NOMO-1 treated with dmso at 0.1 percent for 144 hours (cell line): ENCODE measurements at regions not wholly inside any gene's neighbourhood (a gene's known extent, or its start where the extent isn't known, plus 50 kb on each side); places are given as distances from the start of the nearest gene placed in this dataset.

ENCODE experiments used
- DNase-seq: peaks from one replicate; lab custom pipeline; 2025; ENCODE audit not compliant: unreplicated experiment; lab: John Stamatoyannopoulos, UW

GRCh38 chr15:96390986-96391385 is 60.5 kb downstream of the NR2F2 start:
- no peak for DNase-seq

DNA sequence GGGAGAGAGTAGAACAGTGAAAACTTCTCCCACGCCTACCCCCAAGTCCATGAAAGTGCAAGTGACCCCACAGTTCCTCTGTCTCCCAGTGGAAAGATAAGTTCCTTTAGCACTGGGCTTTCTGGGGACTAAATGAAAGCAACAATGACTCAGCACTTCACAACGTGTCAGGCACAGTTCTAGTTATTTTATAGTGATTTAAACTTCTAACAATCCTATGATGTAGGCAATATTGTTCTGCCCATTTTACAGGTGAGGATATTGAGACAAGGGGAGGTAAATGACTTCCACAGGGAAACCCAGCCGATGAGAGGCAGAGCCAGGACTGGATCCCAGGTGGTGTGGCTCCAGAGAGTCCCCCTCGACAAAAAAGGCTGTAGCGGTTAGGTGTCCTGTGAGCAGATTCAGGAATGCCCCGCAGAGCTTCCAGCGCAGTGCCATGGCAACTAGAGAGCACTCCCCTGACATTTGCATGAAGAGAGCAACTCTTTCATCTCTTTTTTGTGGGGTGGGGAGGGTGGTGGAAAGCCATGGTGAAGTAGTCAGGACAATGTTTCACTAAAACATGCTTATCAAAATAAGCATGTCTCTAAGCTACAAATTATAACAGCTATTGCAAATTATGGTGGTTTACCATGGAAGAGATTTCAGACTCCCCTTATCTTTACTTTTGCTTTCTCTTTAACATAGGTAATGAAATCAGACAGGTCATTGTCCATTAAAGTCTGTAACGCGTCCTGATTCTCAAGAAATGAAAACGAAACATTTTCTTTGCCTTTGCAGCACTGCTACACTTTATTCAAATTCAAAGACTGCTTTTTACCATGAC is 62.1 kb downstream of the NR2F2 start:
- no peak for DNase-seq

DNA sequence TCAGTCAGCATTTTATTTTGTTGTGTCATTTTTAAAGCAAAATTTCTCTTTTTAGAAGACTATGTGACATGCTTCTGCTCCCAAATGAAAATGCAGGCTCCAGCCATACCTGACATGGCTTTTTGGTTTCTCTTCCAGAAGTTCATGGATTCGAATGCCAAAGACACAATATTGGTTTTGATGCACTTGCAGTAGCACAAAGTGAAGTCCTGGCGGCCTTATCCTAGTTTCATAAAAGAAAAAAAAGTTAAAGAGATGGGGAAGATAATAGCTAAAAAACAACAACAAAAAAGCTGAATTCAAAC is 62.7 kb downstream of the NR2F2 start:
- no peak for DNase-seq

- DNase-seq, result no peak
Observed at GRCh38 chr15:96395687-96396086, 65.2 kb downstream of the NR2F2 start.

DNA sequence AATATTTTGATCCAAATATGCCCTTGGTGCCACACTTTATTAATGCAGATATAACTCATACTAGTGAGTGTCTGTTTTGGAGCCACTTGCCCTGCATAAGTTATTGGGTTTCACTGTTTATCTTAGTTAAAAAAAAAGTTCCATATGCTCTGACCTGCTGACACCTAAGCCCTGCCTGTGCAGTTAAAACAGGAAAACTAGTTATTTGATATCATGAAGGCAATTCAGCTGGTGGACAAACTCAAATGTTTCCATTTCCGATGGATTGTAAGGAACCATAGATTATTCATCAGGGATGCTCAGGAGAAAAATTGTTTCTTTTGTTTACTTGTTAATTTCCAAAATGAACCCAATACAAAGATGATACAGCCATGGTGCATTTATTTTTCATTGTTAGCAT is 68.3 kb downstream of the NR2F2 start:
- no peak for DNase-seq

DNA sequence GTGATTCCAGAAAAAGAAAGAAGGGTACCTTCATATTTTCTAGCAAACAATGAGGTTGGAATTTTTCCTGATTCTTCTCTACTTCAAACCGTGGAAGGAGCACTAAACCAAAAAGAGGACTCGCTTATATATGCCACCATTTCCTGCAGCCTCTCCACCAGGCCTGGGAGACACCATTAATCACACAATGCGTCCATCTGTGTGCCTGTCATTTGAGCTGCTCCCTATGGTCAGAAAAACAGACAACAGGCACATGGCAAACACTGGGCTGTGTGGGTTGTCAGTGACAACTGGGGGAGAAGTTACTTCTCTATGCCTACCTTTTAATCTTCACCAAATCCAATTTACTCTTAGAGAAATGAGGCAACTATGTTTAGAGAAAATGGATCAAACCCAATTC is 71.9 kb downstream of the NR2F2 start:
- DNase-seq, result no peak

GRCh38 chr15:96403071-96403470 is 72.6 kb downstream of the NR2F2 start:
- DNase-seq, result no peak

- DNase-seq, result no peak
Observed at GRCh38 chr15:96403932-96404331, 73.4 kb downstream of the NR2F2 start.

DNA sequence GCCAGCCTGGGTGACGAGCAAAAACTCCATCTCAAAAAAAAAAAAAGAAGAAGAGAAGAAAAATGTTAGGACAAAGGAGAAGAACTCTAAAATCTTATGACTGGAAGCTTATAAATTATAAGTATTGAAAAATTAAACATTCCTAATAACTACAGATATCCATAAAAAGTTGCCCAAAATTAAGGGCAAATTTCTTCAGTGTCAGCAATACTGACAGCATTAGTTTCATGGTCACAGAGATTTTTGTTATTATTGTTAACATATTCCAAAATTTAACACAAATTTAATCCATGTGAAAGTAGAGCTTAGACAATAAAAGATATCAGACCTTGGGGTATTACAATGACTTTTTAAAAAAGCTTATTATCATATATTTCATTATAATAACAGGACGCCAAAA is 74.1 kb downstream of the NR2F2 start:
- no peak for DNase-seq

DNA sequence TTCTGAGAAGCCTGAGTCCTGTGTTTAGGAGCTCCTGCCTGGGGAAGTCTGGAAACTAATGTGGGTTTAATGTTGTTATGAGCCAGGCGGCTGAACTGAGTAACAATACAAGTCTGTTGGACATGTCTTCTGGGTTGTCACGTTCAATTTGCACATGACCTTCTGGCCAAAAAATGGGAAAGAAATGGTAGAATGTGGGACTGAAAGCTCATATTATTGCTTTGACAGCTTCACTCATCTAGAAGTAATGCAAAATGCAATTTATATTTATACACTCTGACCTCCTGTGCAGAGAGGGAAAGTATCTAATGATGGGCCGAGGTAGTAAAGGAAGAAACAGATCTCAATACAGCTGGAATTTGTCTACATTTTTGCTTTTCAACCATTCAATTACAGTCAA is 75.8 kb downstream of the NR2F2 start:
- DNase-seq, result no peak

DNA sequence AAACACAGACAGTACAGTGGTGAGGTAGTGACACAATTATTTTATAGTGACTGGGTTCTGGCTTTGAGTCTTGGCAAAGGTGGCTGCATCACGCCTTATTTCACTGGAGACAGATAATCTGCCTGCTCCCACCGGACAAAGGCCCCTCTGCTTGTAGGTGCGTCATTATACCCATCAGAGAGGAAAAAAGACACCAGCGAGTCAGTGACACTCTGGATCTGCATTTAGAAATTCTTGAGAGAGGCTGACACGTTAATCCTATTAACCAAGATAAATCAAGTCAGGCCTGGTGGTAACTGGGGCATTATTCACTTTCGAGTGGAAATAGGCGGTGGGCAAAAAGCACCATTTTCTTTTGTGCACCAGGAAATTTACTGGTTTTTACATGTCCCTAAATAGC is 76.2 kb downstream of the NR2F2 start:
- no peak for DNase-seq

DNA sequence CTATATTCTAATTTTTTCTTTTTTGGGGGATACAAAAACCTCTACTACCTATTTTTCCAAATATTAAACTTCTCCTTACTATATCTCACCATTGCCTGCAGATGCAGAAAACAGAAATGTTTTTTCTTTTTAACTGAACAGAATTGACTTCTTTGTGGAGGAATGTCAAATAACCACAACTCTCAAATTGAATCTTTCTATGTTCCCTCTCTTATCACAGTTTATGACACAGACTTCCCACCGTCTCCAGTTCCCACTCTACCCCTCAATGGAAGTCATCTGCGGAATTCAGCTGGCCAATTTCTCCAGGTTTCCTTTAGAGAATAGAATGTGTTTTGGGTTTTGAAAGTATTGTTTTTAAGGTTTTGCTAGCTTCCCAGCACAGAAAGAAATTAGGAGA is 77.0 kb downstream of the NR2F2 start:
- DNase-seq, result no peak

GRCh38 chr15:96408591-96409183 is 78.2 kb downstream of the NR2F2 start:
- no peak for DNase-seq

GRCh38 chr15:96409215-96410138 is 79.0 kb downstream of the NR2F2 start:
- DNase-seq, result no peak

DNA sequence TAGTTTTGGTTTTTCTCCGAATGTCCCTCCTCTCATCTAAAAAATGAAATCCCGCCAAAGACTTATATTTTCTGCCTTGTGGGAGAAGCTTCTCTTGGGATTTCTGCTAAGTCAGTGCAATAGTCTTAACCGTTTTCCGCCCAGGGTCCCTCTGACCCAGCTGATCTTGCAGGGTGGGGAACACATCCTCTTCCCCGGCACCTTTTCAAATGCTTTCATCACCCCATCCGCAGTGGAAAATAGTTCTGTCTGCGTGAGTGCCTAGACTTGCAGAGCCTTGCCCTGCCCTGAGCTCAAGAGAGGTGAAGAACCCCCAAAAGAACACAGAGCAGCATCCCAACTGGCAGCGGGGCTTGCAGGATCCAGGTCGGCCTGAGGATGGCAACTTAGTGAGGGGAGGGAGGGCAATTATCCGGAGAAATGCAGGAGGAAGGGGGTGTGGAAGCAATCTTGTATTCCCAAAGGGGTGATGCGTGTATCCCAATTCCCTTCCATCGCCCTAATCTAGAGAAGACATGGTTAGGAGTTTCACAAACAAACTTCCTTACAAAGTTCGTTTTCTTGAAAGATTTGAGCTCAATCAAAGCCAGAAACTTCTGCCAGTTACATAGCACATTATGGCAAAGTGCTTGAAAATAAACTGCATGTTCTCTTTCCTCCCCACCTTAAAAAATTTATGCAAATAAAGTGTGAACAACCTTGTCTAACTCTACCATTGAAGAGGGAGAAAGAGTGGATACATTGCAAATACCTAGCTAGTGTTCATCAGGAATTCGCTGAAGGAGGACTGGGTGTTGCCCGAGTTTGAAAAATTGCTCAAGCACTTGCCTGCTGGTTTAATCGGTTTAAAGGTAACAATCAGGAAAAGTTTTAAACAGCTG is 79.9 kb downstream of the NR2F2 start:
- DNase-seq, result no peak

DNA sequence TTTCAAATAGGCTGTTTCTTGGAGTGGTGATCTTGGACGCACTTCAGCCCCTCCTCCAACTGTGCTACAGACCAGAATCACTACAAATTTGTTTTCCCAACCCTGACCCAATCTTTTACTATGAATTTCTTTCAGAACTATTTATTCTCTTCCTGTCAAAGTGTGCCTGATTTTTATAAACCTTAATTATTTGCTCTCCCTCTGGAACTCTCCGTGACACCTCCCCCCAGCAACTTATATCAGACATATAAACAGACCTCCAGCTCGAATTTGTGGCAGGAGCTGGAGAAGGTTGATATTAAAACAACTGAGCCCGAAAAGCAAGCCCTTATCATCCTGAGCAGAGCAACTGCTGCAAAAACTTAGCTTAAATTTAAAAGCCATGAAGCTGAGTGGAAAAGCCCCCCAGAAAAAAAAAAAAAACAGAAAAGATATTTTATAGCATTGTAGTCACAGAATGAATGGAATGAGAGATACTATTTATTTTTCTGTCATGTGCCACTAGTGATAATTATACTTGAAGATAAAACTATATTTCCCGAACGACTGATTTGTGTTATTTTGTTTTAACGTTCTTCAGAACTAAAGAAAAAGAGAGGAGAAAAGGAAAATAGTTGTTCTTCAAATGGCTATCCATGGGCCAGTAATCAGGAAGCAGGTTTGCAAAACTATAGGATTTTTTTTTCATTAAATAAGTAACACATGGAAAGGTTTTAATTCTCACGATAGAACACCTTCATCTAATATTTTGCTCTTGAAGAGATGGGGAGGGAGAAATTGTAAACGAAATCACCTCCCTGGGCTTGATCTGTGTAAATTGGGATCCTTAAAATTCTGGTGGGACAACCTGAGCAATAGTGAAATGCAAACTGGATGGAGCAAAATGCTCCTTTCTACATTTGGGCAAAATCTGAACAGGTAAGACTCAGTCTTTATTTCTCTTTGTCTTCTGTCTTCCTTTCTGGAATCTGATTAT is 80.8 kb downstream of the NR2F2 start:
- DNase-seq, result no peak

DNA sequence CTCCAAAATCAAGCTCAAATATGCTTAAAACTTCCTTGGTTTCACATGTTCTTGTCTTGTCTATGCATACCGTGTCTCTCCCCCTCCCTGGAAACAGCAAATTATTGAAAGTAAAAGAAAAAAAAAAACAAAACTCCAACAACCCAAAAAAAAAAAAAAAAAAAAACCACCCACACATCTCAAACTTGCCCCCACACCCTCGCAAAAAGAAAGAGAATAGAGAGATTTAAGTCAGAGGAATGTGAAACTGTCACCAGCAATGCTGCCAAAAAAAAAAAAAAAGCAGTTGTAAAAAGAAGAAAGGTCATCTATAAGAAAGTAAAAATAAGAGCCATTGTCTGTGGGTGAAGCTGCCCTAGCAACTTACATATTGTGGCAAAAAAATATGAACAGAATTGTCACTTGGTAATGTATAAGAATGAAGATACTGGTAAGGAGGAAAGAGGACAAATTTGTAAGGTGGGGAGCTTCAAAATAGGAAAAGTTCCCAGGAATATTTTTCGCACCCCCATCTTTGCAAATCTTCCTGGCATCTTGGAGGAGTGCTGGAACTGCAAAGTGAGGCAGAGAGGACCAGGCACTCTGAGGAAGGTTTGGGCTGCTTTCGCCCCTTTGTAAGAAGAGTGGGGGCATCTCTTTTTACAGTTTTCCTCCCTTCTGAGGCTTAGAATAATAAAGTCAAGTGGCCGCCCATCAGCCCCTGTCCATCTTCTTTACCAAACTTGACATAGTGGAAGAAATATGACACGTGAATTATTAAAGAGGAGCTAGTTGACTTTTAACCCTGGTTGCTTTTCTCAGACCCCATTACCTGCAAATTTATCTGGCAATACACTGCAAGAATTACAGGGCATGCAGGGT is 81.8 kb downstream of the NR2F2 start:
- DNase-seq, result no peak

GRCh38 chr15:96412906-96413231 is 82.4 kb downstream of the NR2F2 start:
- DNase-seq, result no peak

DNA sequence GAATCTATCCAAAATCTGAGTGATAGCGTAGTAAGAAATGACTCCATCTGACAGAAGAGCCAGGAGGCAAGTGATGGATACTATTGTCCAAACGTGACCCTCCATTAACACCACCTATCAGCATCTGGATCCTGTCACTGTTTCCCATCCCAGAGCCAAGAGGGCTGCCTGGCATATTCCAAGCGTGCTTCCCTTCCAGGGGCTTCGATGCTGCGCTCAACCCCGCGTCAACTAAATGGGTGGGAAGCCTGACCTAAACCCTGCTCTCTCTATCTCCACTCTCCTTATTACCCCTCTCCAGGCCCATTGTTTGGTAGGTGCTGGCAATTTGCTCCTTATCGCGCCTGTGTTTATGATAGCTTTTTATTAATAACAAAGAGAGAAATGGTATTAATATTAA is 83.2 kb downstream of the NR2F2 start:
- DNase-seq, result no peak
